Neural cell (in vitro differentiated cells): ENCODE measurements at regions not wholly inside any gene's neighbourhood (a gene's known extent, or its start where the extent isn't known, plus 50 kb on each side); places are given as distances from the start of the nearest gene placed in this dataset.

Experiments
- CTCF ChIP-seq: fragments of 450-650 bp; IDR thresholded peaks from 2 replicates; pipeline ENCODE4 v1.5.1; 2014; ENCODE audit warnings: antibody characterized with exemption, mild to moderate bottlenecking, moderate library complexity; ENCODE audit not compliant: poor library complexity, severe bottlenecking
- EP300 ChIP-seq: fragments of 450-650 bp; conservative IDR thresholded peaks from 2 replicates; pipeline ENCODE4 v1.6.1; 2014; ENCODE audit warnings: antibody characterized with exemption, mild to moderate bottlenecking, moderate library complexity; ENCODE audit not compliant: poor library complexity, severe bottlenecking
- EZH2 ChIP-seq: fragments of 200-600, 300-800 bp; shearing (Covaris generic), sonication (generic); IDR thresholded peaks from 2 replicates; pipeline ENCODE4 v1.6.1; 2014; ENCODE audit warnings: antibody characterized with exemption, low read length, borderline replicate concordance, mild to moderate bottlenecking; ENCODE audit not compliant: insufficient read depth, poor library complexity, severe bottlenecking
- POLR2AphosphoS5 ChIP-seq: IDR thresholded peaks from 2 replicates; pipeline ENCODE4 v1.6.1; 2012
- SMC3 ChIP-seq: fragments of 450-650 bp; conservative IDR thresholded peaks from 2 replicates; pipeline ENCODE4 v1.6.1; 2014; ENCODE audit warnings: antibody characterized with exemption, mild to moderate bottlenecking, moderate library complexity; ENCODE audit not compliant: poor library complexity

- TF ChIP-seq CTCF (no peak), EP300 (no peak), EZH2 (no peak), POLR2AphosphoS5 (no peak), SMC3 (no peak)
Observed at GRCh38 chr7:13153742-13154141, 466.3 kb downstream of the ARL4A start.
